SK-N-SH (cell line): ENCODE measurements at regions not wholly inside any gene's neighbourhood (a gene's known extent, or its start where the extent isn't known, plus 50 kb on each side); places are given as distances from the start of the nearest gene placed in this dataset.

Experiments
- CTCF ChIA-PET: fragments of 300-600, 350-600 bp; formaldehyde crosslinking; extraction: SDS; loops from one replicate; lab custom pipeline; 2021; lab: Yijun Ruan, JAX
- POLR2A ChIA-PET: fragments of 350-600 bp; sonication (Branson Sonifier 250); formaldehyde crosslinking; extraction: SDS; loops from one replicate; lab custom pipeline; 2020; ENCODE audit warnings: antibody characterized with exemption, inconsistent platforms; lab: Yijun Ruan, JAX
- DNase-seq: peaks from one replicate; pipeline ENCODE4 v3.0.0; 2012
- H2AFZ ChIP-seq: fragments of 200-600 bp; sonication (generic); 2 replicates; pipeline ENCODE4 v1.8.1; 2016; ENCODE audit warnings: antibody characterized with exemption, mild to moderate bottlenecking, low read depth
- H3F3A ChIP-seq: fragments of 200-600 bp; sonication (generic); replicated peaks from 2 replicates; pipeline ENCODE3; 2016; ENCODE audit warnings: antibody characterized with exemption, mild to moderate bottlenecking; ENCODE audit not compliant: insufficient read depth
- H3K27ac ChIP-seq, 2 experiments: fragments of 200-500 bp in 1 of 2; fragments of 200-600 bp in 1 of 2; sonication (Bioruptor generic) in 1 of 2; sonication (generic), shearing (Covaris generic) in 1 of 2; 2 replicates each; pipeline versions ENCODE4 v1.5.1 to v1.6.1; 2014 to 2016; ENCODE audit warnings: low read depth in 2 of 2, inconsistent platforms in 1 of 2, low read length in 1 of 2, mild to moderate bottlenecking in 1 of 2, mixed read lengths in 1 of 2
- H3K27me3 ChIP-seq: fragments of 200-600 bp; sonication (generic), shearing (Covaris generic); 2 replicates; pipeline ENCODE4 v1.6.1; 2016; ENCODE audit warnings: mixed run types; ENCODE audit not compliant: insufficient read depth
- H3K36me3 ChIP-seq, 2 experiments: fragments of 200-500 bp in 1 of 2; fragments of 200-600 bp in 1 of 2; sonication (Bioruptor generic) in 1 of 2; sonication (generic) in 1 of 2; replicated peaks in 1 of 2; 2 replicates each; pipeline versions ENCODE3 to v1.5.1; 2014 to 2016; ENCODE audit warnings: low read length in 1 of 2, mild to moderate bottlenecking in 1 of 2; ENCODE audit not compliant: insufficient read depth in 2 of 2, control insufficient read depth in 1 of 2
- H3K4me1 ChIP-seq, 2 experiments: fragments of 200-500 bp in 1 of 2; fragments of 200-600 bp in 1 of 2; sonication (Bioruptor generic) in 1 of 2; sonication (generic), shearing (Covaris generic) in 1 of 2; 2 replicates each; pipeline versions ENCODE4 v1.5.1 to v1.6.1; 2014 to 2016; ENCODE audit warnings: low read depth in 1 of 2, low read length in 1 of 2, mixed run types in 1 of 2; ENCODE audit not compliant: insufficient read depth in 2 of 2, control insufficient read depth in 1 of 2
- H3K4me2 ChIP-seq: fragments of 200-600 bp; sonication (generic), shearing (Covaris generic); 2 replicates; pipeline ENCODE4 v1.6.1; 2017; ENCODE audit warnings: mixed run types
- H3K4me3 ChIP-seq, 2 experiments: fragments of 200-500 bp in 1 of 2; fragments of 200-600 bp in 1 of 2; sonication (Bioruptor generic) in 1 of 2; sonication (generic), shearing (Covaris generic) in 1 of 2; 2 replicates each; pipeline versions ENCODE4 v1.5.1 to v1.8.1; 2014 to 2016; ENCODE audit warnings: low read depth in 2 of 2, inconsistent platforms in 1 of 2, low read length in 1 of 2, mild to moderate bottlenecking in 1 of 2, mixed read lengths in 1 of 2, moderate library complexity in 1 of 2
- H3K79me2 ChIP-seq: fragments of 200-600 bp; sonication (generic); 2 replicates; pipeline ENCODE4 v1.8.1; 2017; ENCODE audit warnings: mild to moderate bottlenecking; ENCODE audit not compliant: insufficient read depth
- H3K9ac ChIP-seq: fragments of 200-600 bp; sonication (generic); 2 replicates; pipeline ENCODE4 v1.6.1; 2017; ENCODE audit warnings: mixed run types
- H3K9me2 ChIP-seq: fragments of 200-600 bp; sonication (generic); 2 replicates; pipeline ENCODE4 v1.6.1; 2017; ENCODE audit warnings: mixed run types
- H3K9me3 ChIP-seq: fragments of 200-600 bp; sonication (generic); 2 replicates; pipeline ENCODE4 v1.6.1; 2017; ENCODE audit warnings: mixed run types, mild to moderate bottlenecking, moderate library complexity
- H4K20me1 ChIP-seq: fragments of 200-600 bp; sonication (generic); 2 replicates; pipeline ENCODE4 v1.6.1; 2017; ENCODE audit warnings: mild to moderate bottlenecking, mixed run types; ENCODE audit not compliant: insufficient read depth
- CHD2 ChIP-seq: fragments of 150-350 bp; IDR thresholded peaks from 2 replicates; pipeline ENCODE4 v1.6.1; 2018; ENCODE audit warnings: low read length; ENCODE audit not compliant: partially characterized antibody
- ELF1 ChIP-seq: IDR thresholded peaks from 2 replicates; pipeline ENCODE4 v1.4.0; 2012
- EZH2phosphoT487 ChIP-seq: fragments of 200-600 bp; sonication (generic); IDR thresholded peaks from 2 replicates; pipeline ENCODE4 v1.6.1; 2017; ENCODE audit warnings: low read depth, mixed run types, mild to moderate bottlenecking, antibody characterized with exemption, moderate library complexity, borderline replicate concordance
- FOXM1 ChIP-seq: IDR thresholded peaks from 2 replicates; pipeline ENCODE4 v1.4.0; 2012; ENCODE audit warnings: low read depth, mild to moderate bottlenecking
- GABPA ChIP-seq: IDR thresholded peaks from 2 replicates; pipeline ENCODE4 v1.4.0; 2012; ENCODE audit warnings: low read depth, mild to moderate bottlenecking
- MXI1 ChIP-seq: IDR thresholded peaks from 2 replicates; pipeline ENCODE4 v1.6.1; 2012; ENCODE audit warnings: mild to moderate bottlenecking, low read depth, low read length, improper control_type of control experiment
- NFIC ChIP-seq: IDR thresholded peaks from 2 replicates; pipeline ENCODE4 v1.4.0; 2012; ENCODE audit warnings: borderline replicate concordance
- POLR2AphosphoS5 ChIP-seq: IDR thresholded peaks from 2 replicates; pipeline ENCODE4 v1.6.1; 2012; ENCODE audit warnings: low read depth, low read length
- RAD21 ChIP-seq: IDR thresholded peaks from 2 replicates; pipeline ENCODE4 v1.6.1; 2012; ENCODE audit warnings: mild to moderate bottlenecking, low read length
- RCOR1 ChIP-seq: fragments of 150-350 bp; IDR thresholded peaks from 2 replicates; pipeline ENCODE4 v1.6.1; 2017; ENCODE audit warnings: antibody characterized with exemption, low read length
- REST ChIP-seq: IDR thresholded peaks from 2 replicates; pipeline ENCODE4 v1.6.1; 2012; ENCODE audit warnings: mild to moderate bottlenecking, low read depth, low read length, moderate library complexity
- RFX5 ChIP-seq: IDR thresholded peaks from 2 replicates; pipeline ENCODE4 v1.6.1; 2012; ENCODE audit warnings: mild to moderate bottlenecking, improper control_type of control experiment, low read length
- SMC3 ChIP-seq: IDR thresholded peaks from 2 replicates; pipeline ENCODE4 v1.6.1; 2012; ENCODE audit warnings: low read depth, low read length, improper control_type of control experiment
- TAF1 ChIP-seq: IDR thresholded peaks from 2 replicates; pipeline ENCODE4 v1.6.1; 2012; ENCODE audit warnings: low read depth, mild to moderate bottlenecking, low read length, moderate library complexity, borderline replicate concordance
- TCF12 ChIP-seq: IDR thresholded peaks from 2 replicates; pipeline ENCODE4 v1.4.0; 2012
- TEAD4 ChIP-seq: IDR thresholded peaks from 2 replicates; pipeline ENCODE4 v1.4.0; 2012; ENCODE audit warnings: mild to moderate bottlenecking, borderline replicate concordance; ENCODE audit not compliant: insufficient read depth
- USF1 ChIP-seq: IDR thresholded peaks from 2 replicates; pipeline ENCODE4 v1.4.0; 2012; ENCODE audit warnings: low read depth, borderline replicate concordance
- ZBTB33 ChIP-seq: IDR thresholded peaks from 2 replicates; pipeline ENCODE4 v1.4.0; 2012; ENCODE audit warnings: low read depth, borderline replicate concordance
- WGBS: methylation state at CpG from one replicate; pipeline ENCODE4 v1.1.6; 2017; ENCODE audit warnings: low lambda C conversion rate; 5-methylcytosine and 5-hydroxymethylcytosine counted together

GRCh38 chr16:86690970-86691369 is 112.6 kb downstream of the FOXL1 start:
- no peak overlapping the region for H3K27ac ChIP-seq
- WGBS, result 44% methylated on average over 5 of the region's 5 CpGs
- no peaks in the 10 kb centered on the region for H3K27me3 ChIP-seq
- H2AFZ ChIP-seq, result no peak overlapping the region
- no peaks in the 10 kb centered on the region for H3K79me2 ChIP-seq
- H3K9me3 ChIP-seq, result no peaks in the 10 kb centered on the region; the same call in 1 of the 2 replicates
- no peak overlapping the region for H3K4me2 ChIP-seq
- ChIA-PET CTCF (no interaction called here), POLR2A (no interaction called here)
- H3K9me2 ChIP-seq, result no peaks in the 10 kb centered on the region
- DNase-seq, result no peak
- H3K4me1 ChIP-seq, result no peaks in the 10 kb centered on the region
- H3K9ac ChIP-seq, result no peak overlapping the region
- TF ChIP-seq GABPA, result no peak
- TF ChIP-seq FOXM1, result no peak
- TF ChIP-seq REST, result no peak
- no peak for TF ChIP-seq POLR2AphosphoS5
- H3K4me3 ChIP-seq, result no peak overlapping the region
- peaks cover 5% of the 10 kb centered on the region for H3F3A ChIP-seq
- H3K36me3 ChIP-seq, result no peaks in the 10 kb centered on the region
- no peaks in the 10 kb centered on the region for H4K20me1 ChIP-seq

- no peaks in the 10 kb centered on the region for H3K27me3 ChIP-seq
- WGBS, result 52% methylated on average over 10 of the region's 10 CpGs
- CTCF ChIA-PET, result no interaction called here
Measured at GRCh38 chr16:86692426-86692825, 114.1 kb downstream of the FOXL1 start.

DNA sequence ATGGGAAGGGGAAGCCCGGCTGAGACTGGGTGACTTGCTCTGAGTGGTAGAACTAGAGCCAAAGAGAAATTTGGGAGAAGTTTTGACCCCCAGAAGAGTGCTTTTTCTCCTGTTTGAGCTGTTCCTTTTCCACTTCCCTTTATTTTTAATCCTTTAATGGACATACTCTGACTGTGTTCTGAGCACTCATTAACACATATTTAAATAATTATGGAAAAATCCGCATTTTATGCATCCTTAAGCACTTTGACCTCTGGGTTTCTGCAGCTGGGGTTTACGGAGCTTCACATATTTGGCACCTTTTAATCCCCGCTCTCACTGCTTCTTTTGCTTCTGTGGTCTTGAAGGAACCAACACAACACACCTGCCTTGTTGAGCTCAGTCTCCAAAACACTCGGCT is 114.7 kb downstream of the FOXL1 start:
- Histone ChIP-seq H3K79me2 (no peaks in the 10 kb centered on the region), H3K9ac (no peak overlapping the region), H3K9me2 (no peaks in the 10 kb centered on the region), H3K9me3 (no peaks in the 10 kb centered on the region; the same call in 1 of the 2 replicates), H3K4me1 (0 out of 4 replicates have a peak, but pooled peaks cover 0 to 8% of the 10 kb centered on the region in 2 experiments), H3K27ac (no peak overlapping the region), H3F3A (peaks cover 6% of the 10 kb centered on the region), H3K36me3 (no peaks in the 10 kb centered on the region), H3K27me3 (no peaks in the 10 kb centered on the region), H4K20me1 (no peaks in the 10 kb centered on the region), H3K4me2 (no peak overlapping the region), H3K4me3 (no peak overlapping the region), H2AFZ (no peak overlapping the region)
- POLR2A ChIA-PET, result no interaction called here
- DNase-seq, result no peak
- WGBS, result 39% methylated on average over 5 of the region's 5 CpGs
- CTCF ChIA-PET, result no interaction called here
- TF ChIP-seq ZBTB33, result no peak
- TF ChIP-seq EZH2phosphoT487, result no peak
- no peak for TF ChIP-seq ELF1
- no peak for TF ChIP-seq NFIC
- no peak for TF ChIP-seq FOXM1
- no peak for TF ChIP-seq TAF1
- no peak for TF ChIP-seq TEAD4
- TF ChIP-seq USF1, result no peak
- TF ChIP-seq TCF12, result no peak
- no peak for TF ChIP-seq RAD21
- TF ChIP-seq SMC3, result no peak
- TF ChIP-seq RCOR1, result no peak
- TF ChIP-seq POLR2AphosphoS5, result no peak
- no peak for TF ChIP-seq RFX5
- TF ChIP-seq MXI1, result no peak

More at GRCh38 chr16:86692426-86692825, 114.1 kb downstream of the FOXL1 start:
- Histone ChIP-seq H3K79me2 (no peaks in the 10 kb centered on the region), H3K4me2 (no peak overlapping the region), H3K9ac (no peak overlapping the region), H3K9me2 (no peaks in the 10 kb centered on the region), H3F3A (peaks cover 5% of the 10 kb centered on the region), H3K4me3 (no peak overlapping the region), H3K9me3 (no peaks in the 10 kb centered on the region; the same call in 1 of the 2 replicates), H3K4me1 (0 out of 4 replicates have a peak, but pooled peaks cover 0 to 2% of the 10 kb centered on the region in 2 experiments), H3K36me3 (no peaks in the 10 kb centered on the region), H2AFZ (no peak overlapping the region), H3K27ac (no peak overlapping the region), H4K20me1 (no peaks in the 10 kb centered on the region)
- TF ChIP-seq RCOR1 (no peak), CHD2 (no peak)
- DNase-seq, result no peak
- POLR2A ChIA-PET, result no interaction called here
